Panc1 (cell line): ENCODE measurements at regions not wholly inside any gene's neighbourhood (a gene's known extent, or its start where the extent isn't known, plus 50 kb on each side); places are given as distances from the start of the nearest gene placed in this dataset.

Source experiments
- CTCF ChIP-seq: fragments of 450-650 bp; IDR thresholded peaks from 2 replicates; pipeline ENCODE4 v1.5.1; 2017; ENCODE audit warnings: mild to moderate bottlenecking
- POLR2AphosphoS5 ChIP-seq: IDR thresholded peaks from 2 replicates; pipeline ENCODE4 v1.6.1; 2012; ENCODE audit warnings: mild to moderate bottlenecking, low read depth, low read length, moderate library complexity
- SIN3A ChIP-seq: IDR thresholded peaks from 2 replicates; pipeline ENCODE4 v1.6.1; 2012; ENCODE audit warnings: low read depth, mild to moderate bottlenecking, low read length, moderate library complexity, borderline replicate concordance; ENCODE audit not compliant: insufficient read depth

DNA sequence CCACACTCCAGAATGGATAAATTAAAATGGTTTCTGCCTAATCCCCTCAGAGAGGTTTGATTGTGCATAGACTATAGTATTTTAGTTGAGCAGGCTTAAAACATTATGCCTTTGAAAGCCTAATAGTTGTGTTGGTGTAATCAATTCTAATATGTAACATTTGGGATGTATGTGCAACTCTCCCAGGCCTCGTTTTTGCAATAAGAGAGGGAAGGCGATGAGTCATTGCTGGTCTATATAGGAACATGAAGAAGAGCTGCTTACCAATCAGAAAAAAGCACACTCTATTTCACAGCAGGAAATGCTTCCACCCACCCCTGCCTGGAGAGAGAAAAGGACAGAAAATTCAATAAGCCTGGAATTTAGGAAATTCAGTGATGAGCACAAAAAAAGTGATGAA, 1424.0 kb upstream of the PIK3C3 start:
- TF ChIP-seq CTCF (no peak), SIN3A (no peak), POLR2AphosphoS5 (no peak)
